Adrenal gland (tissue), 9 donors: ENCODE measurements at regions not wholly inside any gene's neighbourhood (a gene's known extent, or its start where the extent isn't known, plus 50 kb on each side); places are given as distances from the start of the nearest gene placed in this dataset.

Experiments
- DNase-seq, 7 donors: peaks; one replicate each; pipeline ENCODE4 v3.0.0-alpha.2; 2019 to 2020
- H3K27ac ChIP-seq, 5 donors: fragments of 200-600 bp; sonication (generic) in 4 of 5; 1 replicate in 3 of 5; 2 replicates in 2 of 5; pipeline versions ENCODE4 v1.5.1 to v1.8.0; 2016 to 2020; ENCODE audit warnings: mild to moderate bottlenecking in 1 of 5
- H3K27me3 ChIP-seq: fragments of 200-600 bp; 2 replicates; pipeline ENCODE4 v1.8.0; 2021
- H3K36me3 ChIP-seq, 2 donors: fragments of 200-600 bp; replicated peaks in 1 of 2; 1 replicate in 1 of 2; 2 replicates in 1 of 2; pipeline versions ENCODE4 v1.5.1 to v1.8.0; 2018 to 2022
- H3K4me1 ChIP-seq, 2 donors: fragments of 200-600 bp; replicated peaks in 1 of 2; 1 replicate in 1 of 2; 2 replicates in 1 of 2; pipeline versions ENCODE4 v1.5.1 to v1.8.0; 2018 to 2021
- H3K4me3 ChIP-seq, 4 donors: fragments of 200-600 bp; sonication (generic) in 3 of 4; one replicate each; pipeline ENCODE4 v1.5.1; 2016 to 2018
- H3K9me3 ChIP-seq, 3 donors: fragments of 200-600 bp; sonication (generic) in 1 of 3; replicated peaks in 1 of 3; 1 replicate in 2 of 3; 2 replicates in 1 of 3; pipeline versions ENCODE4 v1.5.1 to v1.8.0; 2016 to 2021
- POLR2A ChIP-seq, 2 donors: fragments of 450-650 bp; IDR thresholded peaks; one replicate each; pipeline ENCODE4 v1.6.1; 2017; ENCODE audit warnings: antibody characterized with exemption in 2 of 2, mild to moderate bottlenecking in 2 of 2, moderate library complexity in 1 of 2
- WGBS, 4 donors: extraction: QIAGEN DNeasy Blood & Tissue Kit in 2 of 4; methylation state at CpG; one replicate each; pipeline versions ENCODE4 v1.1.5 to v1.1.7; 2013 to 2017; 5-methylcytosine and 5-hydroxymethylcytosine counted together
- intact Hi-C, 2 donors: fragments of 100-400 bp; cut with DNase I; formaldehyde crosslinking; loops; one replicate each; pipeline versions ENCODE4 v1.14.1 to v1.15.0; 2022 to 2023
- TF ChIP-seq, protein P1 (sequence below), 6 experiments: fragments of 450-650 bp in 4 of 6; fragments of 200-600 bp in 2 of 6; sonication (generic) in 1 of 6; IDR thresholded peaks; 1 replicate in 5 of 6; 2 replicates in 1 of 6; pipeline versions ENCODE4 v1.5.1 to v1.8.0; 2016 to 2021; ENCODE audit warnings: antibody characterized with exemption in 6 of 6, mild to moderate bottlenecking in 2 of 6, moderate library complexity in 1 of 6
- donor health status: healthy with polysubstance abuse.
- donor health status: Bipolar disorder and iron deficiency.
- donor health status: DM: yes; HTN: yes; CAD: no.
- donor health status: DM: no; HTN: no; CAD: no.
- donor health status: DM: no; HTN: no; CAD: no.

GRCh38 chr5:100161868-100162267, 373.3 kb upstream of the FAM174A start:
- Histone ChIP-seq H3K4me3 (no peak overlapping the region), H3K27me3 (no peaks in the 10 kb centered on the region), H3K36me3 (no peaks in the 10 kb centered on the region), H3K27ac (no peak overlapping the region), H3K9me3 (no peaks in the 10 kb centered on the region), H3K4me1 (no peaks in the 10 kb centered on the region)
- DNase-seq, result no peak
- intact Hi-C loops, result no loop called here
- TF ChIP-seq POLR2A (IDR thresholded peaks at IDR 0.05), result no peak
- TF ChIP-seq, protein P1, sequence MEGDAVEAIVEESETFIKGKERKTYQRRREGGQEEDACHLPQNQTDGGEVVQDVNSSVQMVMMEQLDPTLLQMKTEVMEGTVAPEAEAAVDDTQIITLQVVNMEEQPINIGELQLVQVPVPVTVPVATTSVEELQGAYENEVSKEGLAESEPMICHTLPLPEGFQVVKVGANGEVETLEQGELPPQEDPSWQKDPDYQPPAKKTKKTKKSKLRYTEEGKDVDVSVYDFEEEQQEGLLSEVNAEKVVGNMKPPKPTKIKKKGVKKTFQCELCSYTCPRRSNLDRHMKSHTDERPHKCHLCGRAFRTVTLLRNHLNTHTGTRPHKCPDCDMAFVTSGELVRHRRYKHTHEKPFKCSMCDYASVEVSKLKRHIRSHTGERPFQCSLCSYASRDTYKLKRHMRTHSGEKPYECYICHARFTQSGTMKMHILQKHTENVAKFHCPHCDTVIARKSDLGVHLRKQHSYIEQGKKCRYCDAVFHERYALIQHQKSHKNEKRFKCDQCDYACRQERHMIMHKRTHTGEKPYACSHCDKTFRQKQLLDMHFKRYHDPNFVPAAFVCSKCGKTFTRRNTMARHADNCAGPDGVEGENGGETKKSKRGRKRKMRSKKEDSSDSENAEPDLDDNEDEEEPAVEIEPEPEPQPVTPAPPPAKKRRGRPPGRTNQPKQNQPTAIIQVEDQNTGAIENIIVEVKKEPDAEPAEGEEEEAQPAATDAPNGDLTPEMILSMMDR (IDR thresholded peaks at IDR 0.05), result no peak
- WGBS, 4 donors, result 72 to 83% (median 81%) methylated on average over 1 of the region's 1 CpG

- H3K4me1 ChIP-seq, result no peaks in the 10 kb centered on the region
- no peak for TF ChIP-seq POLR2A (IDR thresholded peaks at IDR 0.05)
- TF ChIP-seq, protein P1 (IDR thresholded peaks at IDR 0.05), result no peak
- no peak overlapping the region for H3K4me3 ChIP-seq
- H3K27ac ChIP-seq, result no peak overlapping the region
- H3K27me3 ChIP-seq, result no peaks in the 10 kb centered on the region
- DNase-seq, result no peak
- intact Hi-C loops, result no loop called here
- no peaks in the 10 kb centered on the region for H3K9me3 ChIP-seq
- H3K36me3 ChIP-seq, result no peaks in the 10 kb centered on the region
- 48 to 85% (median 68%) methylated on average over 1 of the region's 1 CpG for WGBS, 4 donors
These were observed 378.1 kb upstream of the FAM174A start for GRCh38 chr5:100157066-100157465.

GRCh38 chr5:100148239-100148638, 386.9 kb upstream of the FAM174A start:
- no peaks in the 10 kb centered on the region for H3K27me3 ChIP-seq
- H3K27ac ChIP-seq, result no peak overlapping the region
- no peak for TF ChIP-seq POLR2A (IDR thresholded peaks at IDR 0.05)
- TF ChIP-seq, protein P1 (IDR thresholded peaks at IDR 0.05), result no peak
- no peaks in the 10 kb centered on the region for H3K36me3 ChIP-seq
- intact Hi-C loops, result no loop called here
- WGBS, 4 donors, result 70 to 87% (median 79%) methylated on average over 3 of the region's 3 CpGs
- H3K9me3 ChIP-seq, result no peaks in the 10 kb centered on the region
- H3K4me3 ChIP-seq, result no peak overlapping the region
- no peaks in the 10 kb centered on the region for H3K4me1 ChIP-seq
- DNase-seq, result no peak

DNA sequence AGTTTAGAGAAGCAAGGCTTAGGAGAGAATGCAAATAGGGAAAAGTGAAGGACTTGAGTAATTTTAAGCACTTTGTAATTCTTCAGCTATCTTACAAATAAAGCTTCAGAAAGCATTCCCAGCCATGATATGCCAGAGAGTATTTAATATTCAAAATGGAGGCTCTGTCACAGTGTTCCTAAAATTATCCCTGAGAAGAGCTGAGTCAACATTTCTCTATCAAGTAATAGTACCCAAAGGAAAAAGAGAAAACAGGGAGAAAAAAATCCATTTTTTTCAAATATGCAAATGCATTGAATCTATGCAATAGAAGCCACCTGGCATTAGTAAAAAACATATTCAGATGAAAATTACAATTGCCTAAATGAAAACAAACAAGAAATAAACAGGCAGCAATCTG, 392.6 kb upstream of the FAM174A start:
- Histone ChIP-seq H3K27ac (no peak overlapping the region), H3K9me3 (no peaks in the 10 kb centered on the region), H3K4me3 (no peak overlapping the region), H3K4me1 (no peaks in the 10 kb centered on the region), H3K27me3 (no peaks in the 10 kb centered on the region), H3K36me3 (no peaks in the 10 kb centered on the region)
- no peak for DNase-seq
- TF ChIP-seq, protein P1 (IDR thresholded peaks at IDR 0.05), result no peak
- TF ChIP-seq POLR2A (IDR thresholded peaks at IDR 0.05), result no peak
- intact Hi-C loops, result no loop called here
